HG03064 (cell line): ENCODE measurements at regions not wholly inside any gene's neighbourhood (a gene's known extent, or its start where the extent isn't known, plus 50 kb on each side); places are given as distances from the start of the nearest gene placed in this dataset.
"Not testable (repeated sequence)": the region's sequence is repeated elsewhere in the genome, so short reads cannot be mapped to it uniquely, and the experiment has no call there.

Experiments used
- ATAC-seq: cut with Tn5 transposase; IDR thresholded peaks from one replicate; pipeline ENCODE4 v1.9.1; 2021; ENCODE audit warnings: low read depth; ENCODE audit not compliant: unreplicated experiment

DNA sequence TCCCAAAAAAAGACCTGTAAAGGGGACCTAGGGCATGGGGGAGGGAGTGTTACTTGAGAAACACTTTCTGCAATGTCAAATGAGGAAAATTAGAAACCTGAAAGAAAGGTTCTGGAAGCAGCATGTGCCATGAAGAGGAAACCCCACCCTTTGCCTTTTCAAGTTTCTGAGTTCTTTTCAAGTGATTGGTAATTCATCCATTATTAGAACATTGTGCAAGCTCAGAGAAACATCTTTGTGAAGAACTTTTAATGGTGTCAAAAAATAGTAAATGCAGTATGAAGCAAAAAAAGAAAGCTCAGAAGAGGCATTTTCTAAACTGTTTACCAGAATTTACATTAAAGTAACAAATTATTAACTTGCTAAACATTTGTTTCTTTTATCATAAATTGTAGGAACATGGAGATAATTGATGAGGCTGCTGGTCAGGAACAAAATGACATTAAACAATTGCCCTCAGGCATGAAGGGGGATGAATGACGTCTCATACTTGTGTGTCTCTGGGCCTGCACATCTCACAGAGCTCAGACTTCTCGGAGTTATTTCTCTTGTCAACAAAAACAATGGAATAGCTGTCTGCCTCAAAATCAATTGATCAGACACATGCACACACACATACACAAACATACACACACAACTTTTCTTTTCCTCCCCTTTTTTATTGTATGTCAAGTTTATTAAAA lies 1946.0 kb upstream of the CDH6 start:
- no peak for ATAC-seq

GRCh38 chr5:29240379-29240778 lies 1953.1 kb upstream of the CDH6 start:
- no peak for ATAC-seq

- no peak for ATAC-seq
Measured at GRCh38 chr5:29239606-29240005, 1953.9 kb upstream of the CDH6 start.

- ATAC-seq, result no peak
Measured at GRCh38 chr5:29238115-29238514, 1955.4 kb upstream of the CDH6 start.

DNA sequence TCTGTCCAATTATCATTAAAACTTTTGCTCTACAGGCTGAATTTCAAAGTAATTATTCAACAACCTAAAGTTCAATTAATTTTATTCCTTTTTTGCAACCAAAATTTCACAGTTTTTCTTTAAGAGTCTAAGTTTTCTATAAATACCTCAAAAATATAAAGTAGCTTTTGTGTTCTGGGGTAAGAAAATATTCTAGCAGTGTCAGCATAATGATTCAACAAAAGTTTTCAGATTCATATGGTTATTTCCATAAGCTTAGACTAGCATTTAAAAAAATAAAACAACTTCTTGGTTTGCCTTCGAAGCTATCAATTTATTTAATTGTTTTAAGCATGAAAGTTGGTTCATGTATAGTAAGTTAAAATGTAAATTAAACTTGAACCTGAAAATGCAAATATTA lies 1962.3 kb upstream of the CDH6 start:
- no peak for ATAC-seq

GRCh38 chr5:29230591-29230990 lies 1962.9 kb upstream of the CDH6 start:
- ATAC-seq, result no peak

- no peak for ATAC-seq
Measured at GRCh38 chr5:29229461-29229860, 1964.0 kb upstream of the CDH6 start.

GRCh38 chr5:29218138-29218537 lies 1975.3 kb upstream of the CDH6 start:
- ATAC-seq, result no peak

- ATAC-seq, result no peak
Measured at GRCh38 chr5:29214839-29215238, 1978.6 kb upstream of the CDH6 start.

- ATAC-seq, result no peak
Measured at GRCh38 chr5:29213475-29213874, 1980.0 kb upstream of the CDH6 start.

GRCh38 chr5:29208024-29208423 lies 1985.5 kb upstream of the CDH6 start:
- ATAC-seq, result no peak

DNA sequence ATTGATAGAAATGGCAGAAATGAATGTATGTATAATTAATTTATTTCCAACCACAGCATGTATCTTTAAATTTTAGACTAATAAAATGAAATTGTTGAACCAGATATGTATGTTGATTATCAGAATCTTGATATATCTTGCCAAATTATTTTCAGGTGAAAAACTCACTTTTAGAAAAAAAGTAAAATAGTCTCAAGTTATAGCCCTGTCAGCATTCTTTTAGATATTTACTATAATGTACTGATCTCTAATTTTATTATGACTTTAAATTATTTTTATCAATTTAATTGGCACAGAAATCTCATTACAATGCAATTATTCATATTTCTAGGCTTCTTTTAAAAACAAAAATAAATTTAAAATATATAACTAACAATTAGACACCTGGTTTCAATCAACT lies 1990.4 kb upstream of the CDH6 start:
- no peak for ATAC-seq

GRCh38 chr5:29197631-29198454 lies 1995.6 kb upstream of the CDH6 start:
- ATAC-seq, result no peak

GRCh38 chr5:29193972-29194371 lies 1999.5 kb upstream of the CDH6 start:
- ATAC-seq, result no peak

- ATAC-seq, result not testable (repeated sequence)
Measured at GRCh38 chr5:29191269-29192048, 2002.0 kb upstream of the CDH6 start.

DNA sequence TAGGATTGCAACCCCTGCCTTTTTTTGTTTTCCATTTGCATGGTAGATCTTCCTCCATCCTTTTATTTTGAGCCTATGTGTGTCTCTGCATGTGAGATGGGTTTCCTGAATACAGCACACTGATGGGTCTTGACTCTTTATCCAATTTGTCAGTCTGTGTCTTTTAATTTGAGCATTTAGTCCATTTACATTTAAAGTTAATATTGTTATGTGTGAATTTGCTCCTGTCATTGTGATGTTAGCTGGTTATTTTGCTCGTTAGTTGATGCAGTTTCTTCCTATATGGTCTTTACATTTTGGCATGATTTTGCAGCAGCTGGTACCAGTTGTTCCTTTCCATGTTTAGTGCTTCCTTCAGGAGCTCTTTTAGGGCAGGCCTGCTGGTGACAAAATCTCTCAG lies 2003.1 kb upstream of the CDH6 start:
- not testable (repeated sequence) for ATAC-seq

DNA sequence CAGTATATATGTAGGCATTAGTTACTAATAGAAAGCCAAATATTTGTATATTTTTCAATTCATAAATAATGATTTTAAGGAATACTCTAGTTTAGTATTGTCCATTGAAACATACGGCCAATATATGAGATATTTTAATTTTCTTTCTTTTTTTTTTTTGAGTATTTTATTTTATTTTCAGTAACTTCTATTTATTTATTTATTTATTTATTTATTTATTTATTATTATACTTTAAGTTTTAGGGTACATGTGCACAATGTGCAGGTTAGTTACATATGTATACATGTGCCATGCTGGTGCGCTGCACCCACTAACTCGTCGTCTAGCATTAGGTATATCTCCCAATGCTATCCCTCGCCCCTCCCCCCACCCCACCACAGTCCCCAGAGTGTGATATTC lies 2007.1 kb upstream of the CDH6 start:
- ATAC-seq, result not testable (repeated sequence)

DNA sequence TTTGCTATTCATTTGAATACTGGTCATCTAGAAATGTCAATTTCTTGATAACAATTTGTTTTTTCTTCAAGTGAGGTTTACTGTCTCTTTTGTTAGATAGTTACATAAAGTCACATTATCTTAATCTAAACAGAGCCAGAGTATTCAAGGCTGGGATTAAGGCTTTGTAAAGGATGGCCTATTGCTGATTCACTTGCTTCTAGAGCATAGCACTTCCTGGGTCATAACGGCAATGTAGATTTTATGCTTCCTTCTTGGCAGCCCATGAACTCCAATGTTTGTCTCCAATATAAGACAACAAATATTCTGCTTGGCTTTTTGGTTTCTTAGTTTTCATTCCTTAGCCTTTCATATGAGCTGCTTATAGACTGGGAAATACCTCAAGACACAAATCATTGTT lies 2007.9 kb upstream of the CDH6 start:
- no peak for ATAC-seq

GRCh38 chr5:29175774-29176173 lies 2017.7 kb upstream of the CDH6 start:
- ATAC-seq, result no peak

DNA sequence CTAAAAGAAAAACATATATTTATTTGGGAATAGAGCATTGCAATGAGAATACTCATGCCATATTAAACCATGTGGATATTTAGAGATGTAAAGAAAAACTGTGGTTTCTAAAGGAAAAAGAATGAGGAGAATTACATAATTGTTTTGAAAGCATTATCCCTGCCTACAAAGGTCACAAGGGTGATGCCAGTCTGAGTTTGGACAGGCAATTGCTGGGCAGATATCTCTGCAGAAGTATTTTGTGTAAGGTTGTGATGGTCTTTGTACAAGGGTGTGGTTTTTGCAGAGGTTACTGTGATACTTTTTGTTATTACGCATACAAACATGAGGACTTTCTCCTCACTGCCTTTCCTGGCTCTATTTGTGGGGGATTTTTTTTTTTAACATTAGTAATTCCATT lies 2022.9 kb upstream of the CDH6 start:
- no peak for ATAC-seq

DNA sequence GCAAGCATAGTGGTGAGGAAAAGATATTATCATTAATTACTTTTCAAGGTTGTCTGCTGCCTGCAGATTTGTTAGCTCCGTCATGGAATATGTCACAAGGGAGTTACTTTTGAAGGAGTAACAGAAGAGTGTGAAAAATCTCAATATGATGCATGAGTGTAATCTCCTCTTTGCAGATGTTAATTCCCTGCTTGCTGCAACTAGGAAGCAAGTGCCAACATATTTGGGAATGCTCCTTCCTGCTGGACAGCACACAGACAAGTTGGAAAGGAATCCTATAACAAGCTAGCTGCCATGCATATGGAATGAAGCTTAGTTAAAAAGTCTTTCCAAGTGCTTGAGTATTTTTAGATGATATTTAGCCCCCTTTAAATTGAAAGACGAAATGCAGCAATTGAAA lies 2023.6 kb upstream of the CDH6 start:
- no peak for ATAC-seq
